Adipocyte (in vitro differentiated cells): ENCODE measurements at regions not wholly inside any gene's neighbourhood (a gene's known extent, or its start where the extent isn't known, plus 50 kb on each side); places are given as distances from the start of the nearest gene placed in this dataset.
"Not testable (repeated sequence)": the region's sequence is repeated elsewhere in the genome, so short reads cannot be mapped to it uniquely, and the experiment has no call there.

Source experiments
- DNase-seq: peaks from one replicate; pipeline ENCODE4 v3.0.0-alpha.2; 2015; ENCODE audit warnings: low read depth
- H3K27me3 ChIP-seq: replicated peaks from 2 replicates; pipeline ENCODE4 v1.7.0; 2013; ENCODE audit warnings: mild to moderate bottlenecking, low read length, moderate library complexity; ENCODE audit not compliant: control insufficient read depth, insufficient read depth
- H3K36me3 ChIP-seq: 2 replicates; pipeline ENCODE4 v1.7.0; 2013; ENCODE audit warnings: low read length, mild to moderate bottlenecking, moderate library complexity; ENCODE audit not compliant: control insufficient read depth, insufficient read depth, severe bottlenecking
- H3K4me1 ChIP-seq: 2 replicates; pipeline ENCODE4 v1.7.0; 2013; ENCODE audit warnings: mild to moderate bottlenecking, low read length, moderate library complexity; ENCODE audit not compliant: control insufficient read depth, insufficient read depth
- H3K4me3 ChIP-seq: 2 replicates; pipeline ENCODE4 v1.7.0; 2013; ENCODE audit warnings: mild to moderate bottlenecking, low read length, moderate library complexity
- H3K9ac ChIP-seq: 2 replicates; pipeline ENCODE4 v1.7.0; 2013; ENCODE audit warnings: mild to moderate bottlenecking, low read length, moderate library complexity
- H3K9me3 ChIP-seq: 2 replicates; pipeline ENCODE4 v1.7.0; 2013; ENCODE audit warnings: mild to moderate bottlenecking, low read length, moderate library complexity; ENCODE audit not compliant: control insufficient read depth

DNA sequence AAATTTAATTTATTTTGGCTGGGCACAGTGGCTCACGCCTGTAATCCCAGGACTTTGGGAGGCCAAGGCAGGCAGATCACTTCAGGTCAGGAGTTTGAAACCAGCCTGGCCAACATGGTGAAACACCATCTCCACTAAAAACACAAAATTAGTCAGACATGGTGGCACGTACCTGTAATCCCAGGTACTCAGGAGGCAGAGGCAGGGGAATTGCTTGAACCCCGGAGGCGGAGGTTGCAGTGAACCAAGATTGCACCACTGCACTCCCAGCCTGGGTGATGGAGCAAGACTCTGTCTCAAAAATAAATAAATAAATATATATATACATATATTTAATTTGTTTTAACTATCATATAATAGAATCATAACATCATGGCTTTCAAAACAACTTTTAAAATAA lies 482.1 kb upstream of the AUTS2 start:
- not testable (repeated sequence) for DNase-seq, H3K9ac ChIP-seq, H3K27me3 ChIP-seq, H3K9me3 ChIP-seq, H3K36me3 ChIP-seq, H3K4me3 ChIP-seq, H3K4me1 ChIP-seq

DNA sequence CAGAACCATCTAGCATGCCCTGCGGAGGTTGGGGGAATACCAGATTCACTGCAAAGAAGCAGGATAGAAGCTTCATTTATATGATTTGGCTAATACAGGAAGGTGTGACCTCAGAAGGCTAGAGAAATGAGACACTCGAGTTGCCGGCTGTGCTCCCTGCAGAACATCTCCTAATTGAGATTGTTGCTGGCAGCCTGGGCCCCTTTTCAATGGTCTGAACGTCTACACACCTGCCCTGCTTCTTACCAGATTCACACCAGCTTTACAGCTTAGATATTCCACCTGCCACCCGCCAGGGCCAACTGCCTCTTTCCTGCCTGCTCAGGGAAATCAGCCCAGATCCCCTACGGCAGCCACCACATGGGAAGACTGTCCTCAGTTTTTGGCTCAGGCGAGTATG lies 475.3 kb upstream of the AUTS2 start:
- H3K9ac ChIP-seq = no peak overlapping the region
- no peak for DNase-seq
- no peaks in the 10 kb centered on the region for H3K36me3 ChIP-seq
- no peaks in the 10 kb centered on the region for H3K27me3 ChIP-seq
- H3K4me3 ChIP-seq = no peak overlapping the region
- peaks cover 13% of the 10 kb centered on the region for H3K9me3 ChIP-seq
- no peaks in the 10 kb centered on the region for H3K4me1 ChIP-seq

DNA sequence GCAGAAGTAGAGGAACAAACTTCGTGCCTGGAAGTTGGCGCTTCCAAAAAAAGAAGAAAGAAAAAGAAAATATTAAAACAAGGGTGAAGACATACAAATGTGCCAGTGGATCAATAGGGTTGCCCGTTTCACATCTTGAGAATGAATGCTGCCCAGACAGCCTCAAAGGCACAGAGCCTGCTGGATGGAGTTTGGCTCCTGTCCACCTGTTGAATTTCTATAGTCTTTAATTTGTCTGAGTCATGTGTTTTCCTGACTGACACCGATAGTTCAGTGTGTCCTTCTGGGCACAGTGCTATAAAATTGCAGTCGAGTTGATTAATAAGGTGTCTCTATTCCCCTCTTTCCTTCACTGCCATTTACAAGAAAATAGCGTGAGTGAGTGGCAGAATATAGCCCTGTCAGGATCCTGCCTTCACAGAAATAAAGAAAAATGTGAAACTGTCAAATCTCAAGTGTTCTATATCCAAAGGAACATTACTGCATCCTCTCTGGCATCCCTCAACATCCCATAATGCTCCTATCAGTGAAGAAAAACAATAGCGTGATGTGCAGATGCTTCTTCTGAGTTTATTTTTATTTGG lies 471.3 kb upstream of the AUTS2 start:
- DNase-seq = no peak
- H3K9me3 ChIP-seq = peaks cover 13% of the 10 kb centered on the region
- no peaks in the 10 kb centered on the region for H3K36me3 ChIP-seq
- H3K27me3 ChIP-seq = no peaks in the 10 kb centered on the region
- H3K4me1 ChIP-seq = no peaks in the 10 kb centered on the region
- H3K4me3 ChIP-seq = no peak overlapping the region
- H3K9ac ChIP-seq = no peak overlapping the region

DNA sequence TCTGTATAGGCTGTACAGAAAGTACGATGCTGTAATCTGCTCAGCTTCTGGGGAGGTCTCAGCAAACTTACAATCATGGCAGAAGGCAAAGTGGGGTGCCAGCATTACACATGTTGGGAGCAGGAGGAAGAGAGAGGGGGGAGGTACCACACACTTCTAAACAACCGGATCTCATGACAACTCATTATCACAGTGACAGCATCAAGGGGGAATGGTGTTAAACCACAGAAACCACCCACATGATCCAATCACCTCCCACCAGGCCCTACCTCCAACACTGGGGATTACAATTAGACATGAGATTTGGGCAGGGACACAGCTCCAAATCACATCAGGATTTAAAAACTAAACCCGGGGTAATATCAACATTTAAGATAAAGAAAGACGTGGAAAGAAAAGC lies 468.8 kb upstream of the AUTS2 start:
- H3K36me3 ChIP-seq = no peaks in the 10 kb centered on the region
- H3K9ac ChIP-seq = no peak overlapping the region
- peaks cover 15% of the 10 kb centered on the region for H3K9me3 ChIP-seq
- no peaks in the 10 kb centered on the region for H3K4me1 ChIP-seq
- no peak overlapping the region for H3K4me3 ChIP-seq
- H3K27me3 ChIP-seq = peaks cover 9% of the 10 kb centered on the region
- DNase-seq = no peak

DNA sequence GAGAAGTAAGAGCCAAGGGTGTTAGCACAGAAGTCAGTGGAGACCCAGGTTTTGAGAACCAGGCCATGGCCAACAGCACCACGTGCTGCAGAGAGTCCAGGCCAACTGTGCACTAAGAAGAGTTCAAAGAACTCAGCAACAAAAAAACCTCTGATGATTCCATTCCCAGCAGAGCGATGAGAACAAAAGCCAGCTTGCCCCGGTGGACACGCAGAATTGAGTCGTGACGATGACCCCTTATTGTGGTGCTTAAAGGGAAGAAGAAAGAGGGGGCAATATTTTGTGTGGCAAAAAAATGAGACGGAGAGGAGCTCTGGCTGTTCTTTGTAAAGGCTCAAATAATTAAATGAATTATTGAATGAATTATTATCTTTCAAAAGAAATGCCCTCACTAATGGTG lies 468.3 kb upstream of the AUTS2 start:
- H3K9me3 ChIP-seq = peaks cover 18% of the 10 kb centered on the region
- H3K4me1 ChIP-seq = no peaks in the 10 kb centered on the region
- H3K9ac ChIP-seq = no peak overlapping the region
- H3K4me3 ChIP-seq = no peak overlapping the region
- no peak for DNase-seq
- peaks cover 13% of the 10 kb centered on the region for H3K27me3 ChIP-seq
- no peaks in the 10 kb centered on the region for H3K36me3 ChIP-seq

DNA sequence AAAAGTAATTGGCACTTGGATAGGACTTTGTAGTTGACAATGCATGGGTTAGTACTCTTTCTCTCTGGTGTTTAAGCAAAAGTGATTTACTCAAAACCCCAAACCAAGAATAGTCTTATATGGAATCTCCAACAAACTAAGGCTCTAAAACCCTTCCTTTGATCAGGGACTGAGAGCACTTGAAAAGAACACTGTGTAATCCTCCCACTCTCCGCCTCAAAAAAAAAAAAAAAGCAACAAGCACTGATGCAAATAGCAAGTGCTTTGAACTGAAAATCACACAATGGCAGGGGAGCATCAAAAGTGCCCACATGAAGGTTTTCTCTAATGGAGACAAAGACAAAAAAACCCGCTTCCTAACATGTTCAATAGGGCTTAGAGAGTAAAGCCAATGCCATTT lies 467.9 kb upstream of the AUTS2 start:
- DNase-seq = no peak
- H3K36me3 ChIP-seq = no peaks in the 10 kb centered on the region
- H3K9me3 ChIP-seq = peaks cover 18% of the 10 kb centered on the region
- no peak overlapping the region for H3K9ac ChIP-seq
- peaks cover 13% of the 10 kb centered on the region for H3K27me3 ChIP-seq
- no peaks in the 10 kb centered on the region for H3K4me1 ChIP-seq
- no peak overlapping the region for H3K4me3 ChIP-seq

DNA sequence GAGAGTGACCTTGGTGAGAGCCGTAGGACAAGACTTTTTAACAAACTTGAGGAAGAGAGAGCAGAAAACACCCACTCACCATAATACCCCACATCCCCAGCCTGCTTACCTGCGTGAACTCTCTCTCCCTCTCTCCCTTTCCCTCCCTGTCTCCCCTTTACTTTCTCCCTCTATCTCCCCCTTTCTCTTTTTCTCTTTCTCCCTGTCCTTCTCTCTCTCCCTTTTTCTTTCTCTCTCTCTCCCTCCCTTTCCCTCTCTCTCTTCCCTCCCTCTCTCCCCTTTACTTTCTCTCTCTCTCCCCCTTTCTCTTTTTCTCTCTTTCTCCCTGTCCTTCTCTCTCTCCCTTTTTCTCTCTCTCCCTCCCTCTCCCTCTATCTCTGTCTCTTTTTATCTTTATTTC lies 464.0 kb upstream of the AUTS2 start:
- peaks cover 13% of the 10 kb centered on the region for H3K27me3 ChIP-seq
- H3K36me3 ChIP-seq = no peaks in the 10 kb centered on the region
- no peak for DNase-seq
- H3K9ac ChIP-seq = no peak overlapping the region
- no peak overlapping the region for H3K4me3 ChIP-seq
- no peaks in the 10 kb centered on the region for H3K4me1 ChIP-seq
- H3K9me3 ChIP-seq = peaks cover 32% of the 10 kb centered on the region

DNA sequence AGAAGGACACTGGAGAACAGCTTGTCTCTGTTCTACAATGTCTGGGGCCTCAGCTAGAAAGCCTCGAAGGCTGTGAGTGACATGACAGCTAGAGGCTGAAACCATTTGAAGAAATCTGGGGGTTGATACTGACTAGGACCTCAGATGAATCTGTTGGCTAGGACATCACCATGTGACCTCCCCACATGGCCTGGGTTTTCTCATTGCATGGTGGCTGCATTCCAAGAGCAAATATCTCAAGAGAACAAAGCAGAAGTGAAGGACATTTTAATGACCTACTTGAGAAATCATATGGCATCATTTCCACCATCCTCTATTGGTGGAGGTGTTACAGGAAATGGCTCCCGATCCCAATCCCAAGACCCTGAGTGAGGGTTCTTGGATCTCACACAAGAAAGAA lies 450.6 kb upstream of the AUTS2 start:
- Histone ChIP-seq H3K4me1 (no peaks in the 10 kb centered on the region), H3K4me3 (no peak overlapping the region)

DNA sequence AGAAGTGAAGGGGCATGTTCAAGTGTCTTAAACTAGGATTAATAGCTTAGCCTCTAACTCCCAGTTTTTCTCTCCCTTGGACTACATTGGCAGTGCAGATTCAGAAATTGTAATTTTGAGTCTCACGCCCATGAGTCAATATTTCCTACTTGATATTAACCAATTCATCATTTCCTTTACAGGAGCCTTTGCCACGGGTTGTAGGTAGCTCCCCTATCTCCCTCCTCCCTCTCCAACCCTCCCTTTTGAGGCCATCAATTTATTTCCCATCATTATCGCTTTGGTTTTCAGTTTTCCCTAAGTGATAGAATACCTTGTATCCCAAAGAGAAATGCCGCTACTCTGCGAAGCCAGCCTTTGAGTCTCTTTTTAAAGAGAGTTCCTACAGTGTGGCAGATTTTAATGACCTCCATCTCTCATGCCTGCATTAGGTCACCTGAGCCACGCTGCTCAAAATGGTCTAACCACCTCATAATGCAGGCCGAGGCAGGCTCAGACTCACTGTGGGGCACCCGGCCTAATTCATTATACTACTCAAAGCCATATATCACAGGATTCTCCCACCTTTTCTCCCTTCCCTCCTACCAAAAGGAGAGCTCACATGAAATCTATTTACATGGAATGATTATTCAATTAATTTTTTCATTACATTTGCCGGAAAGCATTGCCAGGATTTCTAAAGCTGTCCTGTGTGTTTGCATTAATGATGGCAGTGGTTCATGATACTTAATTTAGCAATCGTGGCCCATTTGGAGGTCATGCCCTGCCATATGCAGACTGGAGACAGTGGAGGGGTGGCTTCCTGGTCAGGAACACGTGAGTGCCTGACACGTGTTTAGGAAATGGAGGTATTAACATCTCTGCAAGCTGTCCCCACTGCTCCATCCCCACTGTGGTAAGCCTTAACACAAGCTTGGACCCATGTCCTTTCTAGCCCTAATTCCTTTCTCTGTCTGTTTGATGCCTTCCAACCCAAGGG lies 448.2 kb upstream of the AUTS2 start:
- no peak overlapping the region for H3K9ac ChIP-seq
- peaks cover 3% of the 10 kb centered on the region for H3K27me3 ChIP-seq
- no peaks in the 10 kb centered on the region for H3K4me1 ChIP-seq
- H3K36me3 ChIP-seq = no peaks in the 10 kb centered on the region
- peaks cover 5% of the 10 kb centered on the region for H3K9me3 ChIP-seq
- no peak for DNase-seq
- no peak overlapping the region for H3K4me3 ChIP-seq

More for the DNA sequence above, 450.6 kb upstream of the AUTS2 start:
- H3K9me3 ChIP-seq = peaks cover 5% of the 10 kb centered on the region
- H3K9ac ChIP-seq = no peak overlapping the region
- no peaks in the 10 kb centered on the region for H3K36me3 ChIP-seq
- no peak for DNase-seq
- peaks cover 3% of the 10 kb centered on the region for H3K27me3 ChIP-seq

DNA sequence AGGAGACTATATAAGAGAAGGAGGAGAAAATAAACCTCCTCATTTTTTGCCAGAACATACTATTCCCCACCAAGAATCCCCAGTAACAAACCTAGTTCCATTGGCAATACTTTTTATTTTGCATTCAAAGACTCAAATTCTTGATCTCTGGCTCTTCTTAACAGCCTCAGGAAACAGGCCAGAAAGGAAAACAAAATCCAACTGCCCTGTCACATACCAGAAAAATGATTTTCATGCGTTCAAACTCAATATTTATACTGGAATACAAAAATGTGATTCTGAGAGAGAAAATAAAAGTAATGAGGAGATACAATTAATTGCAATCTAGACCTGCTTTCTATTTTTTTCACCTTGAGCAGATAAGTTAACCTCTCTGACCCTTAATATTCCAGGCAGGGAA lies 435.9 kb upstream of the AUTS2 start:
- Histone ChIP-seq H3K4me1 (peaks cover 7% of the 10 kb centered on the region), H3K4me3 (no peak overlapping the region), H3K36me3 (no peaks in the 10 kb centered on the region), H3K27me3 (peaks cover 6% of the 10 kb centered on the region), H3K9ac (no peak overlapping the region), H3K9me3 (no peaks in the 10 kb centered on the region)
- peak; percentile 9 for DNase-seq

DNA sequence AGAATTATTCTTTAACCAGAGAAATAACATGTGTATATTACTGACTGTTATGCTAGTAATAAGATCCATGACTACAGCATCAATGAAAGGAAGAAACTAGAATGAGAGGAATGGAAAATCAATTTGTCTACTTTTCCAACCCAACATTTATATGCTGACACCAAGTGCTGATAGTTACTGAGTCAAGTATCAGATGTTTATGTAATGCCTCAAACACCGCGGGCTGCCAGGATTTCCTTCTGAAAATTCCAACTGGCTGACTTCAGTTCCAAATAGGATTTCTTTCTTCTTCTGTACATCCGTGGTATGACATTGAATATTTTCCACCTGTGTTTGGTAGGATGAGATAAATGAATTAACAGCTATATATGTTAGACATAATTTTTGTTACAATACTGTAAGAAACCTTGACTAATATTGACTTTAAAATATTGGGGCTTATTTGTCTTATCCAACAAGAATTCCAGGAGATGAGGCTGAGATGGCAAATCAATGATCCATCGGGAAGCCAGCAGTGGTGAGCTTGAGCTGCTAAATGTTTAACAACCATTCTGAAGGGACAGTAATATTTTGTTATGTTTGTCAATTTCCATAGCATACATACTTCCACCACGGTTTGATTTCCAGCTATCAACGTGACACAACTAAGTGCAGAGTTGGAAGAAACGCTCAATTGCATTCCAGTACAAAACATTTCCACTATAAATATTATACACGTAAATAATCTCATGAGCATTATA lies 435.2 kb upstream of the AUTS2 start:
- peak; percentile 16 for DNase-seq
- H3K4me1 ChIP-seq = peaks cover 7% of the 10 kb centered on the region
- no peaks in the 10 kb centered on the region for H3K9me3 ChIP-seq
- no peak overlapping the region for H3K4me3 ChIP-seq
- no peak overlapping the region for H3K9ac ChIP-seq
- peaks cover 4% of the 10 kb centered on the region for H3K27me3 ChIP-seq
- H3K36me3 ChIP-seq = no peaks in the 10 kb centered on the region
